ENCODE measurements at regions not wholly inside any gene's neighbourhood (a gene's known extent, or its start where the extent isn't known, plus 50 kb on each side); places are given as distances from the start of the nearest gene placed in this dataset.

GRCh38 chr5:6195711-6196358, 182.5 kb downstream of the MED10 start:
- Mint-ChIP-seq H3K4me3 (ENCODE audit: unreplicated experiment) (no peak overlapping the region), H3K36me3 (ENCODE audit: low read depth, unreplicated experiment) (no peaks in the 10 kb centered on the region), H3K27ac (ENCODE audit: unreplicated experiment) (peak overlapping the region; percentile 15), H3K27me3 (ENCODE audit: low read depth, unreplicated experiment) (peaks cover 8% of the 10 kb centered on the region), H3K9me3 (ENCODE audit: unreplicated experiment) (peaks cover 2% of the 10 kb centered on the region), H3K4me1 (ENCODE audit: low read depth, unreplicated experiment) (peaks cover 4% of the 10 kb centered on the region)
- Histone ChIP-seq H3K27ac (ENCODE audit: low read depth, low read length) (no peak overlapping the region), H3K9ac (ENCODE audit: low read length) (no peak overlapping the region), H3K4me2 (ENCODE audit: low read length) (no peak overlapping the region), H3K36me3 (ENCODE audit: insufficient read depth, low read length) (no peaks in the 10 kb centered on the region), H4K20me1 (ENCODE audit: insufficient read depth, low read length) (no peaks in the 10 kb centered on the region), H2AFZ (ENCODE audit: low read depth, low read length) (no peak overlapping the region), H3K79me2 (ENCODE audit: insufficient read depth, low read length) (no peaks in the 10 kb centered on the region), H3K9me3 (ENCODE audit: insufficient read depth, low read depth, low read length) (no peaks in the 10 kb centered on the region), H3K4me3 (ENCODE audit: insufficient read depth, low read depth, low read length) (no peak overlapping the region), H3K27me3 (ENCODE audit: insufficient read depth, low read length) (no peaks in the 10 kb centered on the region), H3K4me1 (ENCODE audit: insufficient read depth, low read length) (no peaks in the 10 kb centered on the region)
- DNase-seq (ENCODE audit: low read depth) (no peak), FAIRE-seq (no peak)
- TF ChIP-seq EZH2 (IDR thresholded peaks at IDR 0.05; ENCODE audit: insufficient read depth, low read length) (no peak), CTCF (IDR thresholded peaks at IDR 0.05; ENCODE audit: insufficient read depth, low read depth, low read length) (no peak)

GRCh38 chr5:6194906-6195612, 183.3 kb downstream of the MED10 start:
- FAIRE-seq: no peak
- Histone ChIP-seq H3K4me3 (ENCODE audit: insufficient read depth, low read depth, low read length) (no peak overlapping the region), H3K4me2 (ENCODE audit: low read length) (no peak overlapping the region), H3K79me2 (ENCODE audit: insufficient read depth, low read length) (no peaks in the 10 kb centered on the region), H4K20me1 (ENCODE audit: insufficient read depth, low read length) (no peaks in the 10 kb centered on the region), H3K27ac (ENCODE audit: low read depth, low read length) (no peak overlapping the region), H2AFZ (ENCODE audit: low read depth, low read length) (no peak overlapping the region), H3K36me3 (ENCODE audit: insufficient read depth, low read length) (no peaks in the 10 kb centered on the region), H3K27me3 (ENCODE audit: insufficient read depth, low read length) (no peaks in the 10 kb centered on the region), H3K9ac (ENCODE audit: low read length) (no peak overlapping the region), H3K4me1 (ENCODE audit: insufficient read depth, low read length) (no peaks in the 10 kb centered on the region), H3K9me3 (ENCODE audit: insufficient read depth, low read depth, low read length) (no peaks in the 10 kb centered on the region)
- no peak overlapping the region for H3K27ac Mint-ChIP-seq (ENCODE audit: unreplicated experiment)
- TF ChIP-seq CTCF (IDR thresholded peaks at IDR 0.05; ENCODE audit: insufficient read depth, low read depth, low read length) (no peak), EZH2 (IDR thresholded peaks at IDR 0.05; ENCODE audit: insufficient read depth, low read length) (no peak)
- H3K4me1 Mint-ChIP-seq (ENCODE audit: low read depth, unreplicated experiment): peaks cover 4% of the 10 kb centered on the region
- no peaks in the 10 kb centered on the region for H3K9me3 Mint-ChIP-seq (ENCODE audit: unreplicated experiment)
- H3K4me3 Mint-ChIP-seq (ENCODE audit: unreplicated experiment): no peak overlapping the region
- no peak for DNase-seq (ENCODE audit: low read depth)
- H3K27me3 Mint-ChIP-seq (ENCODE audit: low read depth, unreplicated experiment): peaks cover 9% of the 10 kb centered on the region
- no peaks in the 10 kb centered on the region for H3K36me3 Mint-ChIP-seq (ENCODE audit: low read depth, unreplicated experiment)
